ENCODE measurements at regions not wholly inside any gene's neighbourhood (a gene's known extent, or its start where the extent isn't known, plus 50 kb on each side); places are given as distances from the start of the nearest gene placed in this dataset.

DNA sequence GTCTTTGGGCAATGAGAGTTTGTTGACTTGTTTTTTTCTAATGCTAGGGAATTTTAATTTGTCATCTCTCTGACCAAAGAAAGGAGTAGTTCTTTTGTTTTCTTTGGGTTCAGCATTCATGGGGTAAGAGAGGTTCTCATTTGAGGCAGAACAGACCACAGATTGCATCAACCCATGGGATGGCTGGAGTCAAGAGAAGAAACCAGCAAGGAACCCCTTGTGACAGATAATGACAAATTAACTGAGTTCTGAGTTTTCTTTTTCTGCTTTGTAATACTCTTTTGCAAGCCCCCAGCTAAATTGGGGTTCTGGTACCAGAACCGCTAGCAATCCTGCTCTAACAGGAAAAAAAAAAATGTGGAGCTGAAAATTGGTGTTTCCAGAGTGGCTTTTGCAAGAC, 864.1 kb downstream of the DIAPH3 start:
- Histone ChIP-seq H3K4me3 (ENCODE audit: insufficient read depth, low read depth, low read length) (no peak overlapping the region), H3K4me2 (ENCODE audit: low read length) (no peak overlapping the region), H3K27ac (ENCODE audit: low read depth, low read length) (no peak overlapping the region), H3K4me1 (ENCODE audit: insufficient read depth, low read length) (no peaks in the 10 kb centered on the region), H3K9ac (ENCODE audit: low read length) (no peak overlapping the region), H3K79me2 (ENCODE audit: insufficient read depth, low read length) (no peaks in the 10 kb centered on the region), H3K36me3 (ENCODE audit: insufficient read depth, low read length) (no peaks in the 10 kb centered on the region), H4K20me1 (ENCODE audit: insufficient read depth, low read length) (no peaks in the 10 kb centered on the region), H2AFZ (ENCODE audit: low read depth, low read length) (no peak overlapping the region), H3K27me3 (ENCODE audit: insufficient read depth, low read length) (no peaks in the 10 kb centered on the region), H3K9me3 (ENCODE audit: insufficient read depth, low read depth, low read length) (no peaks in the 10 kb centered on the region)
- FAIRE-seq, result no peak
- Mint-ChIP-seq H3K27me3 (ENCODE audit: low read depth, unreplicated experiment) (no peaks in the 10 kb centered on the region), H3K27ac (ENCODE audit: unreplicated experiment) (no peak overlapping the region), H3K4me3 (ENCODE audit: unreplicated experiment) (no peak overlapping the region), H3K9me3 (ENCODE audit: unreplicated experiment) (peaks cover 6% of the 10 kb centered on the region), H3K4me1 (ENCODE audit: low read depth, unreplicated experiment) (no peaks in the 10 kb centered on the region), H3K36me3 (ENCODE audit: low read depth, unreplicated experiment) (no peaks in the 10 kb centered on the region)
- TF ChIP-seq, protein P1, sequence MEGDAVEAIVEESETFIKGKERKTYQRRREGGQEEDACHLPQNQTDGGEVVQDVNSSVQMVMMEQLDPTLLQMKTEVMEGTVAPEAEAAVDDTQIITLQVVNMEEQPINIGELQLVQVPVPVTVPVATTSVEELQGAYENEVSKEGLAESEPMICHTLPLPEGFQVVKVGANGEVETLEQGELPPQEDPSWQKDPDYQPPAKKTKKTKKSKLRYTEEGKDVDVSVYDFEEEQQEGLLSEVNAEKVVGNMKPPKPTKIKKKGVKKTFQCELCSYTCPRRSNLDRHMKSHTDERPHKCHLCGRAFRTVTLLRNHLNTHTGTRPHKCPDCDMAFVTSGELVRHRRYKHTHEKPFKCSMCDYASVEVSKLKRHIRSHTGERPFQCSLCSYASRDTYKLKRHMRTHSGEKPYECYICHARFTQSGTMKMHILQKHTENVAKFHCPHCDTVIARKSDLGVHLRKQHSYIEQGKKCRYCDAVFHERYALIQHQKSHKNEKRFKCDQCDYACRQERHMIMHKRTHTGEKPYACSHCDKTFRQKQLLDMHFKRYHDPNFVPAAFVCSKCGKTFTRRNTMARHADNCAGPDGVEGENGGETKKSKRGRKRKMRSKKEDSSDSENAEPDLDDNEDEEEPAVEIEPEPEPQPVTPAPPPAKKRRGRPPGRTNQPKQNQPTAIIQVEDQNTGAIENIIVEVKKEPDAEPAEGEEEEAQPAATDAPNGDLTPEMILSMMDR (IDR thresholded peaks at IDR 0.05; ENCODE audit: insufficient read depth, low read depth, low read length), result no peak
- no peak for TF ChIP-seq EZH2 (IDR thresholded peaks at IDR 0.05; ENCODE audit: insufficient read depth, low read length)
- DNase-seq (ENCODE audit: low read depth), result no peak

DNA sequence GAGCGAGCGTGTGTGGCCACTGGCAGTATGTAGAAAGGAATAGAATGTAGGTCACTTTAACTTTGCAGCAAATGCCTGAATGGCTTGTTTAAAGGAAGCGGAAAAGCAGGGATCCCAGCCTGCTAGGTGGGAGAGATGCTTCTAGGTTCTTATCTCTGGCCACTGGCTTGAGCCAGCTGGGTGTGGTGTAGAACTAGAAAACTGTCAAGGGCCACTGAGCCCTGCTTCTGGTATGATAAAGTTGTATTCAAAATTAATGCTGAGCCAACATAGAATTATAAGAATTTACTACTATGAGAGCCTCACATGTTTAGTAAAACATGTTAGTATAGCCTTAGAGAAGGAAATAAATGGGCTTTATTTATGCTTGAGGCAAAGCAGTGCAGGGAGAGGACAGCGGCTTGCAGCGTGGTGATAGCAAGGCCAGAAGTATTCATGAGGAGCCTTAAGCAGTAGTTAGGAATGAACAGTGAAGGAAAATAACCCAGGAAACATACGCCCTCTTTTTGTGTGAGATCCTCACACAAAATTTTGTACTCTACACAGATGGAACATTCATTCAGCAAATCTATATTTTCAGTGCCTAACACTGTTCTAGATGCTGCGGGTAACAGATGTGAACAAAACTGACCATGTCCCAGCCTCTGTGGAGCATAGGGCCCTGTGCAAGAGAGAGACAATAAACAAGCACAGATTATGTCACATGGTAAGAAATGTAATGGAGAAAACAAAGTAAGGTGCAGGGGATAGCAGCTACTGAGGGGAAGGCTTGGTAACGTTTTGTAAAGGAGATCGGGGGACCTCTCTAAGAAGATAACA, 863.2 kb downstream of the DIAPH3 start:
- Histone ChIP-seq H3K9me3 (ENCODE audit: insufficient read depth, low read depth, low read length) (no peaks in the 10 kb centered on the region), H3K9ac (ENCODE audit: low read length) (no peak overlapping the region), H2AFZ (ENCODE audit: low read depth, low read length) (no peak overlapping the region), H3K4me3 (ENCODE audit: insufficient read depth, low read depth, low read length) (no peak overlapping the region), H3K4me1 (ENCODE audit: insufficient read depth, low read length) (no peaks in the 10 kb centered on the region), H3K79me2 (ENCODE audit: insufficient read depth, low read length) (no peaks in the 10 kb centered on the region), H4K20me1 (ENCODE audit: insufficient read depth, low read length) (no peaks in the 10 kb centered on the region), H3K4me2 (ENCODE audit: low read length) (no peak overlapping the region), H3K27me3 (ENCODE audit: insufficient read depth, low read length) (no peaks in the 10 kb centered on the region), H3K36me3 (ENCODE audit: insufficient read depth, low read length) (no peaks in the 10 kb centered on the region), H3K27ac (ENCODE audit: low read depth, low read length) (no peak overlapping the region)
- H3K4me1 Mint-ChIP-seq (ENCODE audit: low read depth, unreplicated experiment), result no peaks in the 10 kb centered on the region
- H3K9me3 Mint-ChIP-seq (ENCODE audit: unreplicated experiment), result peaks cover 6% of the 10 kb centered on the region
- H3K27me3 Mint-ChIP-seq (ENCODE audit: low read depth, unreplicated experiment), result no peaks in the 10 kb centered on the region
- H3K4me3 Mint-ChIP-seq (ENCODE audit: unreplicated experiment), result no peak overlapping the region
- DNase-seq (ENCODE audit: low read depth), result no peak
- FAIRE-seq, result no peak
- H3K27ac Mint-ChIP-seq (ENCODE audit: unreplicated experiment), result no peak overlapping the region
- no peaks in the 10 kb centered on the region for H3K36me3 Mint-ChIP-seq (ENCODE audit: low read depth, unreplicated experiment)
- no peak for TF ChIP-seq EZH2 (IDR thresholded peaks at IDR 0.05; ENCODE audit: insufficient read depth, low read length)
- TF ChIP-seq, protein P1 (IDR thresholded peaks at IDR 0.05; ENCODE audit: insufficient read depth, low read depth, low read length), result no peak

DNA sequence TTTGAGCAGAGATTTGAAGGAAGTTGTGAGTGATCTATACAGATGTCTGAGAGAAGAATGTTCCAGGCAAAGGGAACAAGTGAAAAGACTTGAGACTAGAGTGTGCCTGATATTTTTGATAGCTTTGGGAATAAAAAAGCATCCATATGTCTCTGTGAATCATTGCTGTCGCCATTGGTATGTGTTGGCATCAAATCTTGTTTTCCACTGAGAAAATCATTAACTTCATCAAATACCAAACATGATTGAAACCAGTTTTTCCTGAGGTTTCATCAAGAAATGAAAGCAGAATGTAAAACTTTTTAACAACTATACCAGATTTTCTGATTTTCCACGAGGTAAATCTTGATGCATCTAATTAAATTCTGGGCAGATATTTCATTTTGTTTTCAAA, 862.6 kb downstream of the DIAPH3 start:
- H3K9me3 ChIP-seq (ENCODE audit: insufficient read depth, low read depth, low read length), result no peaks in the 10 kb centered on the region
- no peaks in the 10 kb centered on the region for H3K4me1 ChIP-seq (ENCODE audit: insufficient read depth, low read length)
- H2AFZ ChIP-seq (ENCODE audit: low read depth, low read length), result no peak overlapping the region
- Mint-ChIP-seq H3K27ac (ENCODE audit: unreplicated experiment) (no peak overlapping the region), H3K4me1 (ENCODE audit: low read depth, unreplicated experiment) (no peaks in the 10 kb centered on the region), H3K9me3 (ENCODE audit: unreplicated experiment) (peaks cover 6% of the 10 kb centered on the region), H3K27me3 (ENCODE audit: low read depth, unreplicated experiment) (no peaks in the 10 kb centered on the region), H3K36me3 (ENCODE audit: low read depth, unreplicated experiment) (no peaks in the 10 kb centered on the region), H3K4me3 (ENCODE audit: unreplicated experiment) (no peak overlapping the region)
- no peaks in the 10 kb centered on the region for H3K36me3 ChIP-seq (ENCODE audit: insufficient read depth, low read length)
- H3K9ac ChIP-seq (ENCODE audit: low read length), result no peak overlapping the region
- no peaks in the 10 kb centered on the region for H3K79me2 ChIP-seq (ENCODE audit: insufficient read depth, low read length)
- H3K4me2 ChIP-seq (ENCODE audit: low read length), result no peak overlapping the region
- no peak overlapping the region for H3K4me3 ChIP-seq (ENCODE audit: insufficient read depth, low read depth, low read length)
- TF ChIP-seq, protein P1 (IDR thresholded peaks at IDR 0.05; ENCODE audit: insufficient read depth, low read depth, low read length), result no peak
- no peak for TF ChIP-seq EZH2 (IDR thresholded peaks at IDR 0.05; ENCODE audit: insufficient read depth, low read length)
- no peak overlapping the region for H3K27ac ChIP-seq (ENCODE audit: low read depth, low read length)
- DNase-seq (ENCODE audit: low read depth), result no peak
- no peaks in the 10 kb centered on the region for H4K20me1 ChIP-seq (ENCODE audit: insufficient read depth, low read length)
- no peaks in the 10 kb centered on the region for H3K27me3 ChIP-seq (ENCODE audit: insufficient read depth, low read length)
- FAIRE-seq, result no peak
